Medulla oblongata (tissue), 1 donor: ENCODE measurements at regions not wholly inside any gene's neighbourhood (a gene's known extent, or its start where the extent isn't known, plus 50 kb on each side); places are given as distances from the start of the nearest gene placed in this dataset.
A peak's percentile ranks its signal among the peaks of the same experiment; 100 is the strongest.

Experiments used
- DNase-seq: peaks from one replicate; pipeline ENCODE4 v3.0.0-alpha.2; 2015; ENCODE audit errors: extremely low spot score

DNA sequence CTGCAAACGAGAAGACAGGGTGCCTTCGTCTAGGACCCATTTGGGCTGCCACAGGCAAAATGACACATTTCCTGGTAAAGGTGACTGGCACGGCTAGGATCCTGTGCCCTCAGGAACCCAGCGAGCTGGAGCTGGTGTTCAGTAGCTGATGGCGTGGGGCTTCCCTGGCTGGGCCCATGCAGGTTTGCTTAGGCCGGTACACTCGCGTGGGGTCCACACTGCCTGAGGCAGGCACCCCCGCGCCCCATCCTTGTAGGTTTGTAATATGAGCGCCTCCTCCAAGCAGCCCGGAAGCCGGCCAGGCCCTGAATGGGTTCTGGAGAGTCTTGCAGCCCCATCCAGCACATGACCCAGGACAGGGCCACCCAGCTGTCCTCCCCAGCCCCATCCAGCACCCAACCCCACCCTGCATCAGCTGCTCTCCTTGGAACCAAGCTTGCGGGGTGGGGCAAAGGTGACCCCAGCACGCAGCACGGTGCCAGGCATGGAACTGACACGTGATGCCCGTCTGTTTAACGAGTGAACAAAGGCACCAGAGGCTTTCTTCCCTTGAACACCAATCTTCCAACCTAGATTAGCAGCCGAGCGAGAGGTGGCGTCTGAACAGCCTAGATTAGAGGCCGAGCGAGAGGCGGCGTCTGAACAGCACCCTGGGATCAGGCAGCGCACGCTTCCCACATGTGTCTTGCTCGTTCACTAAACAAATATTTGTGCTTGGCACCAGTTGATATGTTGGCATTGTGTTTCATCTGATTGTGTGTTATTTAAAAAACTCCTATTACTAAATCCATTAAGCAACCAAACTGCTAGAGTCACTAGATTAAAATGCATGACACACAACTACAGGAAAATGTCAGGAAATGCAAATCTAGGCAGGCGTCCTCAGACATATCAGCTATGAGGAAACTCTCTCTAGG, 112.1 kb downstream of the DLL1 start:
- no peak for DNase-seq

DNA sequence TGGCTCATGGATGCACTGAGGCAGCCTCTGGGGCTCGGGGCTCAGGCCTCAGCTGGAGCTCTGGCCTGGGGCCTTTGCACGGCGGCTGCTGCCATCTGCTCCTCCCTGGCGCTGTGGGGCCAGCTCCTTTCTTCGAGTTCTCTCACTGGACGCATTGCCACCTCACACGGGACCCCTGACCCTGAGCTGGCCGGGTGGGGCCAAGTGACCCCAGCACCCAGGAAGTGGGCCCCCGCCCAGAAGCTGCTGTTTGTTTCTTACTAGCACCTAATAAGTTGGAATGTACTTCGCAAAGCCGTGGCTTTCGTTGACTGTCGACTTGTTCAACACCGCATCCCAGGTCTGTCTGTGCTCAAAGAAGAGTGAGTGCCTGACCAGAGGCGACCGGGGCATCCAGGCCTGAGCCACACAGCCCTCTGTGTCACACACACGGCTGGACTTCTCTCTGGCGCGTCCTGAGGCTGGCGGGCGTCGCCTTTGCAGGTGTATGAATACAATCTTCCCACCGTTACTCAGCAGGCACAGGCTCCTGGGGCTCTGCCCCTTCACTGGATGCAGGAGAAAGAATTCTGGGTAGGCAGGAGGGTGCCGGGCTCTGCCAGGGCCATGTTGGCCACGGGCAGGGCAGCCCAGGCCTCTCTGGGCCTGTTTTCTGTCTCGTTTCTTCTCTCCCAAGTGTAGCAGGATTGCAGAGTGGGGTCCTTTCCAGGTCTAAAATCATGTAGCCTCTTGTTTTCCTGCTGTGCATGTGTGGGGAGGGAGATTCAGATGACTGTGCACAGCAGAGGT, 112.9 kb downstream of the DLL1 start:
- DNase-seq: no peak

GRCh38 chr6:170176898-170177771, 113.7 kb downstream of the DLL1 start:
- DNase-seq: no peak

DNA sequence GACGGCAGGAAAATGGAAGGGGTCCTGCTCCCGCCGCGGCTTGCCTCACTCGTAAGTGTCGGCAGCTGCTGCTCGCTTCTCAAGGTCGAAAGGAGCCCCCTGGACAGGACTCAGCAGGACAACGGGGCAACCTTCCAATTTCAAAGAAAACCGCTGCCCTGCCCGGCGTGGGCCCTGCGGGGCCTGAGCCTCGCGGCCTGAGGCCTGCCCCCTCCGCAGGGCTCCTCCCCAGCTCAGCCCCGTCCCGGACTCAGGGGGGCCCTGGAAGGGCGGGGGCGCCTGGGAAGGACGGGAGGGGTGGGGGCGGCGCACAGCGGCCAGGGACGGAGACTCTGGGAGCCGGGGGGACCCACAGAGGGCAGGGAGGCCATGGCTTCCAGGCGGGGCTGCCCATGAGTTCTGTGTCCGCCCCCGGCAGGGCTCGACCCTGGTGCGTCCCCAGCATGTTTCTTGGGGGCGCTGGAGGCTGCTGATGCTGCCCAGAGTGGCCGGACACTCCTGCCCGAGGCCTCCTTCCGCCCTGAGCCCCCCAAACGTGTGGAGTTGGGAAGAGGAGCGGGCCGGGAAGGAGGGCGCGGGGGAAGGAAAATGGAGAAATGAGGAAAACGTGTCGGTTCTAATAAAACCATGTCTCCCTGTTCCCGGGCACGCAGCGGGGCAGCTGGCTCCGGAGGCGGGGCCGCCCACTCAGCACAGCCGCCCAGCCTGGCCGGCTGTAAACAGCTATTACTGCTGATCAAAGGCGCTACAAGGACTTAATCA, 114.6 kb downstream of the DLL1 start:
- DNase-seq: no peak

DNA sequence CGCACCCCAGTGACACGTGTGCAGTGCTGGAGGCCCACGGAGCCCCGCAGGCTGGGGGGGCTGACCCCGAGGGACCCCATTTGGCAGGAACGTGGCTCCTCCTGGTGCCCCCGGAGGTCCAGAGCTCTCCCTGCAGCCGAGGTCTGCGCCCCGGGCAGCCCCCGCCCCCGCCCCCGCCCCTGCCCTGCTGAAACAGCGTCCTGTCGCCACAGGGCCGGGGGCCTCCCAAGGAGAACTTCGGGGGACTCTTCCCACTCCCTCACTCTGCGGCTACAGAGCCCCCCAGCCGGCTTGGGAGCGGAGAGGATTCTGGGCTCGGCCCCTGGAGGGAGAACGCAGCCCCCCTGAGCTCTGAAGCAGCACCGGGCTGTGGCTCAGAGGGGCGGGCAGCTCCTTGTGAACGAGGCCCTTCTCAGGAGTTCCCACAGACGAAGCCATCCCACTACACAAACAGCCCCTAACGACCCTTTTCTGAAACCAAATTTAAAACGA, 115.2 kb downstream of the DLL1 start:
- no peak for DNase-seq

DNA sequence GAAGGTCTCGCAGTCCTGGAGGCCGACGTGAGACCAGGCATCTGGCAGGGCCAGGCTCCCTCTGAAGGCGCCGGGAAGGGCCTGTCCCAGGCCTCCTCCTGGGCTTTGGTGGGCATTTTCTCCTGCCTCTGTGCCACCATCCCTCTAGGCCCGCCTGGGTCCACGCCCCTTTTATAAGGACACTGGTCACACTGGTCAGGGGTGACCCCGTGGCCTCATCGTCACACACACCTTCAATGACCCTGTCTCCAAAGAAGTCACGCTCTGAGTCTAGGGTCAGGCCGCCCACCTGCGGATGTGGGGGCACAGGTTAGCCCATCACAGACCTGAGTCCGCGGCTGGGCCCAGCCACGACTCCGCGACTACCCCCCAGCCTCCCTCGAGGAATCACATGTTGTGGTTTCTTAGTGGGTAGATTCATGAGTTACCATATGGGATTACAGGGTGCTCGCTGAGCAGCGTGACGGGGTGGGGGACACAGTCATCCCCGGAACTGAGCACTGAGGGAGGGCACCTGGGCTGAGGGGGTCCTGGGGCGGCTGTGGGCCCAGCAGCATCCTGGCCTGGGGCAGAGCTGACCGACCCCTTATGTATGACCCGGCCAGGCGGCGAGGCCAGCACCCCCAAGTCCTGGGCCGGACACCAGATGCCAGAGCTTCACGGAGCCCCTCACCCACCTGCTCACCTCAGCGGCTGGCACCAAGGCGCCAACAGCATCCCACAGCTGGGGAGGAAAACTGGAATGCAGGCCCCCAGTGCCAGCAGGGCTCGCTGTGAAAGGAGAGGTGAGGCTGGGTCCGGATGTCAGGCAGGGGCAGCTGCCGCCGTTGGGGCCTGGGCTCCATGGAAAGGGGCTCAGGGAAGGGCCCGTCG, 115.9 kb downstream of the DLL1 start:
- no peak for DNase-seq

DNA sequence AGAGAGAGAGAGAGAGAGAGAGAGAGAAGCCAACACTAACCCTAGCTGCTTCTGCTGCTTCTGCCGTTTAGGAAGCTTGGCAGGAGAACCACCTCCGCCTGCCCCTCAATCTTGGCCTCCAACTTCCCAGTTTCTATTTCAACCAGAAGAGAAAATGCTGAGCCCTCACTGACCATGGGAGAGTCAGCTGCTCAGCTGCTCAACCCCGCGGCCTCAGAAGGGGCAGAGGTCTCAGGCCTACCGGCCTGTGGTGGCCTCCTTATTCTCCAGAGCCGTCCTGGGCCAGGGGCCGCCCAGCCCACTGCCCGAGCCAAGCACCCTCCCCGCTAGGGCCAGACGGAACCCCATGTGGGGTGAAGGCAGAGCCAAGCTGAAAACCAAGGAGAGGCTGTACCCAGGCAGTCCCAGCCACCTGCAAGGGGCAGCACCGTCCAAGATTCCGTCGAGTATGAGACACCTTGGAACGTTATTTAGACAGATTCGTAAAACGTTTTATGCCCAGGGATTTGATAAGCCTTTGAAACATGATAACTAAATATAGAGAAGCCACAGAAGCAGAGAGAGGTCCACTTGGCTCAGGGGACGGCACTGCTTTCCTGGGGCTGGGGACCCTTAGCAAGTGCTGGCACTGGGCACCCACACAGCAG, 116.6 kb downstream of the DLL1 start:
- peak; percentile 80 for DNase-seq

- DNase-seq: no peak
These were observed 117.5 kb downstream of the DLL1 start for GRCh38 chr6:170173335-170173881.

DNA sequence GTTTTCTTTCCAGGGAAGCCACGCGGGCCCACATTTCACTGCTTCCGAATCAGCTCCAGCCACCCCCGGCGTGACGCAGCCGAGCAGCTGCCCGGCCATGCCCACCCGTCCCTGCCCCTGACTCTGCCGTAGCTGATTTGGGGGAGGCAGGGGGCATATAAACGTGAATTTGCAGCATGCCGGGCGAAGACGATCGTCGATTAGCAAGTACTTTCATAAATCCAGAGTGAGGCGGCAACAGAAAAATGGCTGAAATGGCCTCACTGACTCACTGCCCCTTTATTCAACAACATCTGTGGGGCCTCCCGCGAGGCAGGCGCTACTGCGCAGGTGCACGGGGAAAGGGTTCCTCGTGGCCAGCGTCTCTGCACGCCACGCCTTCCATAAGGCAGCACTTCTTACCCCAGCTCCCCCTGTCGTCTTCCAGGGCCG, 118.0 kb downstream of the DLL1 start:
- no peak for DNase-seq

- no peak for DNase-seq
These were observed 118.5 kb downstream of the DLL1 start for GRCh38 chr6:170172392-170172791.

DNA sequence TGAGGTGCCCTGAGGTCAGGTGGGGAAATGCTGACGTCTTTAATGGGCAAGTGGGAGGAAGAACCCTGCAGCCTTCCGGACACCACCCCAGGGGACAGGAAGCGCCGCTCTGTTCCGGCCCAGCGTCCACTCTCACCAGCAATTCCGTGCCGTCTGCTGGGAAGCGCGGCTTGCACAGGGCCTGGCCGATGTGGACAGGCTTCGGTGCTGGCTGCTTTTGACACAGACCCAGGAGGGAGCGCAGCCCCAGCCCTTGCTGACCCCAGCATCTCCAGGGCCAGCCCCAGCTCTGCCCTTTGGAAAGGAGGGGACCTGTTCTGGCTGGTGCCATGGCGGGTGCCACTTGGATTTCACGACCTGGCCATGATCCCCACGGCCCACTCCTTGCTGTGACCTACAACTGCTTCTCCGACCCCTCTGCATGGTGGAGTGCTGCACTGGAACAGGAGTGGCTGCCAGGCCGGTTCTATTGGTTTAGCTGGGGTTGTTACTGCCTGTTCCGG, 123.2 kb downstream of the DLL1 start:
- no peak for DNase-seq

DNA sequence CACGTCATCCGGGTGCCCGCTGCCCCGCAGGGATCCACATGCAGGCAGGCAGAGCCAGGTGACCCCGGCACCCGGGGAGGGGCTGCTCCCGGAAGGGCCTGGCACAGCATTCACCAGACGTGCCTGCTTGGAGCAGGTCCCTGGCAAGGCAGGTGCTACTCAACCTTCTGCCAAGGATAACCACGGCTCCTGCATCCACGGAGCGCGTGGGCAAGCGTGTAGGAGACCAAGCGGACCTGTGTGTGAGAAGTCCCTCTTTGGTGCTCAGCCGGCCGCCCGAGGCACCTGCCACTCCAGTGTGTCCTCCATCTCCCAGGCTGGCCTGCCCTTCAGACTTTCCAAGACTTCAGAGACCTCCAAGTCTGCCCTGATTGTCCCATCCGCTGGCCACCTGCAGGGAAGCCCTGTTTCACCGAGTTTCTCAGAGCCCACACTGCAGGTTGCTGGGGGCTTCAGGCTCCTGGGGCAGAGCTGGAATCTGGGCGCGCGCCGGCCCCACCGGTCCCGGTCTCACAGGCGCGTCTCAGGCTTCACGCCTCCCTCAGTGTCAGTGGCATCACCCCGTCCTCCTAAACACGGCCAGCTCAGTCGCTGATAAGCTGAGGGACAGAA, 124.3 kb downstream of the DLL1 start:
- no peak for DNase-seq

DNA sequence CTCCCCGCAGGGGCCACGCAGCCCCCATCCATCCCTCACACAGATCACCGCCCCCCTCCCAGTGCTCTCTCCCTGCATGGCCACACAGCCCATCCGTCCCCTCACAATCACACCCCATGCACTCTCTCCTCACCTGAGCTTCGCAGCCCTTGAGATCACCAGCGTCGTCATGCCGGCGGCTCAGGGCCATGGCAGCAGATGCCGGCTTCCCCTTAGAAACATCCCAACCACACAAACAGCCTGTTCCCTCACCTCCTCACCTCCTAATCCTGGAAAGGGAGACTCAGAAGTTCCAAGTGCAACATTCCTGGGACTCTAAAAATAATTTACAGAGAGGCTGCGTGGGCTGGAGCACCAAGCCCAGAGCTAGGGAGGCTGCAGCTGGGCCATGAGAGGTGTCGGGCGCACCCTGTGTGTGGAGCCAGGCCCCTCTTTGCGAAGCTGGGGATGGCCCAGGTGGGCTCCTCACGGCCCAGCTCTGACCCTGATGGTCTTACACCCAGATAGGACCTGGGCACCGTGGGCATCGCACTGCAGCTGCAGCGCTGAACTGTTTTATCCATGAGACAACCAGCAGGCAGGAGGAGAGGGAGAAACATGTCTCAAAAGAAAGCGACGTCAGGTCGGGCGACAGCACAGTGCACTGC, 125.3 kb downstream of the DLL1 start:
- DNase-seq: no peak

- DNase-seq: no peak
These were observed 125.8 kb downstream of the DLL1 start for GRCh38 chr6:170165085-170165470.

DNA sequence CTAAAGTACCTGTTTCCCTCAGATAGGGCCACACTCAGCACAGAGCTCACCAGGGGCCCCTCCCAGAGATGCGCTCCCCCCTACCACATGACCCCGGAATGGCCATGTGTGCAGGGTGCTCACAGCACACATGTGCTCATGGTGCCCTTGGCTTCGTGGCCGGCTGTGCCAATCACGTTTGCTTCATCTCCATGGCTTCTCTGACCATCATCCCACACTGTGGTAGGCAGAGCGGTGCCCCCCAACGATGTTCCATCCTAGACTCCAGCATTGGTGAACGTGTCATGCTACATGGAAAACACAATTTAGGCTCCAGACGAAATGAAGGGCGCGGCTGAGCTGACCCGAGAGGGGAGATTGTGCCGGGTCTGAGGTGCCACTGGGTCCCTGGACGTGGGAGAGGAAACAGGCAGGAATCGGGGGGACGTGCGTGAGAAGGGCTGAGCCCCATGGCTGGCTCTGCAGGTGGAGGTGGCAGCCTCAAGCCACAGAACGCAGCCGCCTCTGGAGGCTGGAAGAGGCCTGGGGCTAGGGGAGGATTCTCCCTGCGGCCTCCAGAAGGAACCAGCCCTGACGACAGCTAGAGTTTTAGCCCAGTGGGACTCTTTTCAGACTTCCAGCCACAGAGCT, 126.5 kb downstream of the DLL1 start:
- DNase-seq: no peak

- no peak for DNase-seq
These were observed 127.3 kb downstream of the DLL1 start for GRCh38 chr6:170163405-170164170.
